ENCODE measurements at regions not wholly inside any gene's neighbourhood (a gene's known extent, or its start where the extent isn't known, plus 50 kb on each side); places are given as distances from the start of the nearest gene placed in this dataset.
"Not testable (repeated sequence)": the region's sequence is repeated elsewhere in the genome, so short reads cannot be mapped to it uniquely, and the experiment has no call there.

- DNase-seq = not testable (repeated sequence)
These were observed 179.7 kb upstream of the ZNF469 start for GRCh38 chr16:88202856-88203681.

- not testable (repeated sequence) for DNase-seq
These were observed 178.3 kb upstream of the ZNF469 start for GRCh38 chr16:88204131-88205110.

GRCh38 chr16:88205482-88205881, 177.3 kb upstream of the ZNF469 start:
- DNase-seq = not testable (repeated sequence)

GRCh38 chr16:88206006-88206405, 176.8 kb upstream of the ZNF469 start:
- not testable (repeated sequence) for DNase-seq

GRCh38 chr16:88206516-88206915, 176.2 kb upstream of the ZNF469 start:
- DNase-seq = not testable (repeated sequence)

- DNase-seq = no peak
These were observed 174.6 kb upstream of the ZNF469 start for GRCh38 chr16:88208112-88208511.

- DNase-seq = not testable (repeated sequence)
These were observed 174.0 kb upstream of the ZNF469 start for GRCh38 chr16:88208776-88209175.

- DNase-seq = not testable (repeated sequence)
These were observed 173.2 kb upstream of the ZNF469 start for GRCh38 chr16:88209579-88209978.

- not testable (repeated sequence) for DNase-seq
These were observed 168.8 kb upstream of the ZNF469 start for GRCh38 chr16:88213937-88214336.

- not testable (repeated sequence) for DNase-seq
These were observed 161.6 kb upstream of the ZNF469 start for GRCh38 chr16:88221001-88221761.

- not testable (repeated sequence) for DNase-seq
These were observed 159.1 kb upstream of the ZNF469 start for GRCh38 chr16:88223696-88224095.

- DNase-seq = not testable (repeated sequence)
These were observed 158.4 kb upstream of the ZNF469 start for GRCh38 chr16:88224131-88224898.

- not testable (repeated sequence) for DNase-seq
These were observed 157.0 kb upstream of the ZNF469 start for GRCh38 chr16:88225640-88226230.

- DNase-seq = not testable (repeated sequence)
These were observed 156.5 kb upstream of the ZNF469 start for GRCh38 chr16:88226302-88226701.

GRCh38 chr16:88227026-88227721, 155.6 kb upstream of the ZNF469 start:
- not testable (repeated sequence) for DNase-seq

GRCh38 chr16:88227722-88228482, 154.9 kb upstream of the ZNF469 start:
- DNase-seq = not testable (repeated sequence)

GRCh38 chr16:88228751-88229150, 154.0 kb upstream of the ZNF469 start:
- not testable (repeated sequence) for DNase-seq

- DNase-seq = not testable (repeated sequence)
These were observed 153.0 kb upstream of the ZNF469 start for GRCh38 chr16:88229710-88230109.

GRCh38 chr16:88230276-88230966, 152.3 kb upstream of the ZNF469 start:
- DNase-seq = not testable (repeated sequence)

All from NCI-H1930 (cell line).